Sigmoid colon (tissue), 4 donors: ENCODE measurements at regions not wholly inside any gene's neighbourhood (a gene's known extent, or its start where the extent isn't known, plus 50 kb on each side); places are given as distances from the start of the nearest gene placed in this dataset.

Source experiments
- EP300 ChIP-seq, 4 donors: sonication (generic); formaldehyde crosslinking; IDR thresholded peaks; one replicate each; pipeline ENCODE4 v1.6.1; 2017; ENCODE audit warnings: antibody characterized with exemption in 4 of 4
- TF ChIP-seq, protein P1 (sequence below), 4 experiments: fragments of 450-650 bp in 3 of 4; fragments of 200-600 bp in 1 of 4; IDR thresholded peaks; one replicate each; pipeline ENCODE4 v1.5.1; 2016 to 2019; ENCODE audit warnings: antibody characterized with exemption in 4 of 4, mild to moderate bottlenecking in 3 of 4, moderate library complexity in 2 of 4

DNA sequence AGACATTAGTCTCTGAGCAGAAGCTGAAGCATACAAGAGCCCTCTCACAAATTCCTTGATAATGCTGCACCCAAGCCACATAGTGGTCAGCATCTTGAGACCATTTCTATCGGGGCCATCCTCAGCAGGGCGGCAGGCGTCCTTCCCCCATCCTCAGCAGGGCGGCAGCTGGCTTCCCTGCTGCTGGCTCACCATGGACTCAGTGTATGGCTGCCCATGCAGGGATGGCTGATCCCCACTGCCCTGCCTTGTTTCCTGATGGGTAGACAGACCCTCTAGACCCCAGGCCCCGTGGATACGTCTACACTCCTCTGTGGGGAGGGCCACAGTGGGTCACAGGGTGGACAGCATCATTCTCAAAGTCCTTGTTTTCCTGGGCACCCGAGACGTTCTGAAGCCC is 406.8 kb downstream of the TCERG1L start:
- TF ChIP-seq EP300 (IDR thresholded peaks at IDR 0.05), result no peak
- TF ChIP-seq, protein P1, sequence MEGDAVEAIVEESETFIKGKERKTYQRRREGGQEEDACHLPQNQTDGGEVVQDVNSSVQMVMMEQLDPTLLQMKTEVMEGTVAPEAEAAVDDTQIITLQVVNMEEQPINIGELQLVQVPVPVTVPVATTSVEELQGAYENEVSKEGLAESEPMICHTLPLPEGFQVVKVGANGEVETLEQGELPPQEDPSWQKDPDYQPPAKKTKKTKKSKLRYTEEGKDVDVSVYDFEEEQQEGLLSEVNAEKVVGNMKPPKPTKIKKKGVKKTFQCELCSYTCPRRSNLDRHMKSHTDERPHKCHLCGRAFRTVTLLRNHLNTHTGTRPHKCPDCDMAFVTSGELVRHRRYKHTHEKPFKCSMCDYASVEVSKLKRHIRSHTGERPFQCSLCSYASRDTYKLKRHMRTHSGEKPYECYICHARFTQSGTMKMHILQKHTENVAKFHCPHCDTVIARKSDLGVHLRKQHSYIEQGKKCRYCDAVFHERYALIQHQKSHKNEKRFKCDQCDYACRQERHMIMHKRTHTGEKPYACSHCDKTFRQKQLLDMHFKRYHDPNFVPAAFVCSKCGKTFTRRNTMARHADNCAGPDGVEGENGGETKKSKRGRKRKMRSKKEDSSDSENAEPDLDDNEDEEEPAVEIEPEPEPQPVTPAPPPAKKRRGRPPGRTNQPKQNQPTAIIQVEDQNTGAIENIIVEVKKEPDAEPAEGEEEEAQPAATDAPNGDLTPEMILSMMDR (IDR thresholded peaks at IDR 0.05), result no peak
